GM21825 (cell line): ENCODE measurements at regions not wholly inside any gene's neighbourhood (a gene's known extent, or its start where the extent isn't known, plus 50 kb on each side); places are given as distances from the start of the nearest gene placed in this dataset.
"Not testable (repeated sequence)": the region's sequence is repeated elsewhere in the genome, so short reads cannot be mapped to it uniquely, and the experiment has no call there.

Experiments used
- ATAC-seq: cut with Tn5 transposase; IDR thresholded peaks from one replicate; pipeline ENCODE4 v1.9.1; 2021; ENCODE audit warnings: mild to moderate bottlenecking, moderate library complexity; ENCODE audit not compliant: unreplicated experiment

- ATAC-seq: no peak
Measured at GRCh38 chr10:85284778-85285770, 956.7 kb downstream of the CCSER2 start.

GRCh38 chr10:85293483-85293882 is 965.1 kb downstream of the CCSER2 start:
- ATAC-seq: no peak

GRCh38 chr10:85311613-85312337 is 983.4 kb downstream of the CCSER2 start:
- no peak for ATAC-seq

- ATAC-seq: no peak
Measured at GRCh38 chr10:85315657-85316056, 987.3 kb downstream of the CCSER2 start.

GRCh38 chr10:85316276-85316675 is 987.9 kb downstream of the CCSER2 start:
- no peak for ATAC-seq

- ATAC-seq: no peak
Measured at GRCh38 chr10:85317827-85318226, 989.4 kb downstream of the CCSER2 start.

- ATAC-seq: no peak
Measured at GRCh38 chr10:85318809-85319807, 990.7 kb downstream of the CCSER2 start.

- no peak for ATAC-seq
Measured at GRCh38 chr10:85319826-85320225, 991.4 kb downstream of the CCSER2 start.

- no peak for ATAC-seq
Measured at GRCh38 chr10:85333594-85333993, 1005.2 kb downstream of the CCSER2 start.

GRCh38 chr10:85362401-85362800 is 1004.2 kb downstream of the GRID1 start:
- ATAC-seq: no peak

- ATAC-seq: no peak
Measured at GRCh38 chr10:85377029-85377806, 989.4 kb downstream of the GRID1 start.

GRCh38 chr10:85379338-85379737 is 987.3 kb downstream of the GRID1 start:
- no peak for ATAC-seq

GRCh38 chr10:85400981-85401695 is 965.5 kb downstream of the GRID1 start:
- no peak for ATAC-seq

- ATAC-seq: no peak
Measured at GRCh38 chr10:85402541-85402940, 964.1 kb downstream of the GRID1 start.

GRCh38 chr10:85407088-85407487 is 959.5 kb downstream of the GRID1 start:
- ATAC-seq: no peak

GRCh38 chr10:85408388-85408787 is 958.2 kb downstream of the GRID1 start:
- ATAC-seq: no peak

GRCh38 chr10:85410586-85410985 is 956.0 kb downstream of the GRID1 start:
- not testable (repeated sequence) for ATAC-seq

GRCh38 chr10:85413570-85413969 is 953.0 kb downstream of the GRID1 start:
- ATAC-seq: no peak

- ATAC-seq: no peak
Measured at GRCh38 chr10:85420501-85421191, 945.9 kb downstream of the GRID1 start.
